Stimulated activated CD4-positive, alpha-beta T cell treated with anti-CD3 and anti-CD28 coated beads, Interleukin-1b, Interleukin-23, amount 100 ng/mL, for 24 hours (primary cell): ENCODE measurements at regions not wholly inside any gene's neighbourhood (a gene's known extent, or its start where the extent isn't known, plus 50 kb on each side); places are given as distances from the start of the nearest gene placed in this dataset.
A peak's percentile ranks its signal among the peaks of the same experiment; 100 is the strongest.
"Not testable (repeated sequence)": the region's sequence is repeated elsewhere in the genome, so short reads cannot be mapped to it uniquely, and the experiment has no call there.

ENCODE experiments used
- DNase-seq, 4 experiments: peaks; one replicate each; pipeline ENCODE4 v3.0.0-alpha.2; 2020; ENCODE audit warnings: low read depth in 4 of 4, low spot score in 1 of 4

GRCh38 chr3:75384016-75384415 is 280.1 kb upstream of the FRG2C start:
- not testable (repeated sequence) for DNase-seq

GRCh38 chr3:75388486-75389124 is 275.5 kb upstream of the FRG2C start:
- not testable (repeated sequence) for DNase-seq

- not testable (repeated sequence) for DNase-seq
Measured at GRCh38 chr3:75393288-75393694, 270.8 kb upstream of the FRG2C start.

GRCh38 chr3:75394102-75394501 is 270.0 kb upstream of the FRG2C start:
- not testable (repeated sequence) for DNase-seq

- DNase-seq: not testable (repeated sequence)
Measured at GRCh38 chr3:75394562-75395360, 269.4 kb upstream of the FRG2C start.

- DNase-seq: no peak
Measured at GRCh38 chr3:75395580-75396315, 268.4 kb upstream of the FRG2C start.

- no peak for DNase-seq
Measured at GRCh38 chr3:75396316-75396802, 267.8 kb upstream of the FRG2C start.

GRCh38 chr3:75397486-75397885 is 266.6 kb upstream of the FRG2C start:
- not testable (repeated sequence) for DNase-seq

GRCh38 chr3:75422101-75422945 is 241.8 kb upstream of the FRG2C start:
- peak in 2 of 4 experiments; percentile 11 for DNase-seq

- not testable (repeated sequence) for DNase-seq
Measured at GRCh38 chr3:75425379-75425778, 238.7 kb upstream of the FRG2C start.

- DNase-seq: not testable (repeated sequence)
Measured at GRCh38 chr3:75427486-75427885, 236.6 kb upstream of the FRG2C start.

GRCh38 chr3:75427906-75428305 is 236.2 kb upstream of the FRG2C start:
- not testable (repeated sequence) for DNase-seq

- peak; percentile 27 to 59 (median 56) for DNase-seq
Measured at GRCh38 chr3:75429561-75430220, 234.4 kb upstream of the FRG2C start.

- not testable (repeated sequence) for DNase-seq
Measured at GRCh38 chr3:75430406-75430805, 233.7 kb upstream of the FRG2C start.

GRCh38 chr3:75431120-75431519 is 233.0 kb upstream of the FRG2C start:
- DNase-seq: not testable (repeated sequence)

- not testable (repeated sequence) for DNase-seq
Measured at GRCh38 chr3:75432466-75432865, 231.7 kb upstream of the FRG2C start.

GRCh38 chr3:75432885-75433284 is 231.2 kb upstream of the FRG2C start:
- not testable (repeated sequence) for DNase-seq

GRCh38 chr3:75433295-75433694 is 230.8 kb upstream of the FRG2C start:
- DNase-seq: not testable (repeated sequence)

GRCh38 chr3:75434276-75434912 is 229.7 kb upstream of the FRG2C start:
- DNase-seq: peak in 1 of 4 experiments; percentile 10
